GM10266 (cell line): ENCODE measurements at regions not wholly inside any gene's neighbourhood (a gene's known extent, or its start where the extent isn't known, plus 50 kb on each side); places are given as distances from the start of the nearest gene placed in this dataset.

Experiments used
- DNase-seq: peaks from one replicate; pipeline ENCODE4 v3.0.0; 2012; ENCODE audit errors: extremely low spot score
- TF ChIP-seq, protein P1 (sequence below): IDR thresholded peaks from 2 replicates; pipeline ENCODE4 v1.5.1; 2012; ENCODE audit warnings: mild to moderate bottlenecking, low read depth; ENCODE audit not compliant: control insufficient read depth, insufficient read depth; ENCODE audit errors: missing control alignments

GRCh38 chrX:147468600-147468999, 443.1 kb upstream of the FMR1 start:
- no peak for DNase-seq
- TF ChIP-seq, protein P1, sequence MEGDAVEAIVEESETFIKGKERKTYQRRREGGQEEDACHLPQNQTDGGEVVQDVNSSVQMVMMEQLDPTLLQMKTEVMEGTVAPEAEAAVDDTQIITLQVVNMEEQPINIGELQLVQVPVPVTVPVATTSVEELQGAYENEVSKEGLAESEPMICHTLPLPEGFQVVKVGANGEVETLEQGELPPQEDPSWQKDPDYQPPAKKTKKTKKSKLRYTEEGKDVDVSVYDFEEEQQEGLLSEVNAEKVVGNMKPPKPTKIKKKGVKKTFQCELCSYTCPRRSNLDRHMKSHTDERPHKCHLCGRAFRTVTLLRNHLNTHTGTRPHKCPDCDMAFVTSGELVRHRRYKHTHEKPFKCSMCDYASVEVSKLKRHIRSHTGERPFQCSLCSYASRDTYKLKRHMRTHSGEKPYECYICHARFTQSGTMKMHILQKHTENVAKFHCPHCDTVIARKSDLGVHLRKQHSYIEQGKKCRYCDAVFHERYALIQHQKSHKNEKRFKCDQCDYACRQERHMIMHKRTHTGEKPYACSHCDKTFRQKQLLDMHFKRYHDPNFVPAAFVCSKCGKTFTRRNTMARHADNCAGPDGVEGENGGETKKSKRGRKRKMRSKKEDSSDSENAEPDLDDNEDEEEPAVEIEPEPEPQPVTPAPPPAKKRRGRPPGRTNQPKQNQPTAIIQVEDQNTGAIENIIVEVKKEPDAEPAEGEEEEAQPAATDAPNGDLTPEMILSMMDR, result no peak

- TF ChIP-seq, protein P1, result peak; percentile 18
- DNase-seq, result peak; percentile 1
Observed at GRCh38 chrX:147476008-147476407, 435.7 kb upstream of the FMR1 start.

DNA sequence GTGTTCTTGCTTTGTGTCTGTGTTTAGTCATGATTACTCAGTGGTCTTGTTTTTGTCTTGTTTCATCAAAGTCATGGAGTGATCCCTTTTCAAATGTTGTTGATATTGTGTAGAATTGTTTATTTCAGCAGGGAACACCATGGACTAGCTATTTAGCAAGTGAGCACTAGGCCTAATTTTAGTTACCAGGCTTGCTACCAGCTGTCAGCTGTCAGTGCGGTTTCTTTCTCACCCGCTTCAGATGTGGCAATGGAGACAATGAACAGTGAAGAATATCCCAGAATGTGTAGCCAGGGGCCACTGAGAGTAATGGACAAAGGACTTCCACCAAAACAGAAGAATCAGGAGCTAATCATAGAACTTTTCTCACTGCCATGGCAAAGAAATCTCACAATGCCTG, 432.8 kb upstream of the FMR1 start:
- TF ChIP-seq, protein P1, result no peak
- DNase-seq, result no peak

DNA sequence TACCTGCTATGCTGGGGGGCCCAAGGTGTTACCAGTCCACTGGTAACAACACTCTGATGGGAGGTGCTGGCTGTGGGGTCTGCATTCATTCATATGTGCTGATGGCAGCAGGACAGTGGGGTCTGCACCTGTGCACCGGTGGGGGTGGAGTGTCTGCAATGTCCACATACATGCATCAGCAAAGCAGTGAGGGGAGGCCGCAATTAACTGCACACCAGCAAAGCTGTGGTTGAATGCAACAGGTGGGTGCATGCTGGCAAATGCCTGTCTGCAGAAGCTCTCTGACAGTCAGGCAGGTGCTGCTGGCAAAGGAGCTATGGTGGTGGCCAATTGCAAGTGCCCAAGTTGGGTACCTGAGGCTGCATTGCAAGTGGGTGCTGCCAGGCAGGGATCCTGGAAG, 426.5 kb upstream of the FMR1 start:
- DNase-seq, result no peak
- TF ChIP-seq, protein P1, result no peak

DNA sequence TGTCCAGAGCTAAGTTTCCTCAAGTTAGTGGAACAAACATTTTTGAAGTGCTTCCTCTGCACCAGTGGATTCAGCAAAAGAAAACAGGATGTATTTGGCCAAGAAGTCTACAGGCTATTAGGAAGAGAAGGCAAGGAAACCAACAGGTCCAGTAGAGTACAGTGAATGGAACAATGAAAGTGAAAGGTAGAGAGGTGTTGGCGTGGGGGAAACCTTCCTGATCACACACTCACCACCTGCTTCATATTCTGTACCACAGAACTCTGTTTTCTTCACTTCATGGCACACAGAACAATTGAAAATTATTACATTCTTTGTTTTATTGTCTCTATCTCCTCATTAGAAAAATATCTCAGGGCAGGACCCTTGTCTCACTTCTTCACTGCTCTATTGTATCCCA, 417.4 kb upstream of the FMR1 start:
- no peak for DNase-seq
- TF ChIP-seq, protein P1, result no peak

GRCh38 chrX:147498796-147499195, 412.9 kb upstream of the FMR1 start:
- DNase-seq, result no peak
- TF ChIP-seq, protein P1, result no peak

DNA sequence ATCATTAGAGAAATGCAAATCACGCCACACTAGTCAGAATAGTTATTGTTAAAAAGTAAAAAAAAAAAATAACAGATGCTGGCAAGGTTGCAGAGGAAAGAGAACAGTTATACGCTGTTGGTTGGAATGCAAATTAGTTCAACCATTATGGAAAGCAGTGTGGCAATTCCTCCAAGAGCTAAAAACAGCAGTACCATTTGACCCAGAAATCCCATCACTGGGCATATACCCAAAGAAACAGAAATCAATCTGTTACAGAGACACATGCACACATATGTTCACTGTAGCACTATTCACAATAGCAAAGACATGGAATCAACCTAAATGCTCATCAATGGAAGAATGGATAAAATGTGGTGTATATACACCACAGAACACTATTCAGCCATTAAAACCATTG, 388.7 kb upstream of the FMR1 start:
- TF ChIP-seq, protein P1, result no peak
- no peak for DNase-seq
